ENCODE measurements at regions not wholly inside any gene's neighbourhood (a gene's known extent, or its start where the extent isn't known, plus 50 kb on each side); places are given as distances from the start of the nearest gene placed in this dataset.

- Histone ChIP-seq H3K4me3 (no peak overlapping the region), H3K9ac (ENCODE audit: insufficient read length) (no peak overlapping the region), H3K36me3 (ENCODE audit: insufficient read depth, low read length) (no peaks in the 10 kb centered on the region), H3K27ac (no peak overlapping the region), H3K9me3 (ENCODE audit: low read depth, low read length) (no peaks in the 10 kb centered on the region)
- DNase-seq (ENCODE audit: low read depth, low spot score): no peak
- TF ChIP-seq POLR2AphosphoS5 (IDR thresholded peaks at IDR 0.05; ENCODE audit: borderline replicate concordance, low read depth, low read length) (no peak), FOXP2 (optimal IDR thresholded peaks at IDR 0.05; ENCODE audit: control extremely low read depth, extremely low read length, insufficient read depth) (no peak), EZH2 (IDR thresholded peaks at IDR 0.05) (no peak)
Measured at GRCh38 chr7:88637795-88638194, 121.7 kb upstream of the ZNF804B start.

- no peak for TF ChIP-seq FOXP2 (optimal IDR thresholded peaks at IDR 0.05; ENCODE audit: control extremely low read depth, extremely low read length, insufficient read depth)
- TF ChIP-seq POLR2AphosphoS5 (IDR thresholded peaks at IDR 0.05; ENCODE audit: borderline replicate concordance, low read depth, low read length): no peak
- TF ChIP-seq EZH2 (IDR thresholded peaks at IDR 0.05): no peak
- H3K4me3 ChIP-seq: no peak overlapping the region
- no peak overlapping the region for H3K9ac ChIP-seq (ENCODE audit: insufficient read length)
- no peak for DNase-seq (ENCODE audit: low read depth, low spot score)
- no peak overlapping the region for H3K27ac ChIP-seq
- H3K36me3 ChIP-seq (ENCODE audit: insufficient read depth, low read length): no peaks in the 10 kb centered on the region
- H3K9me3 ChIP-seq (ENCODE audit: low read depth, low read length): no peaks in the 10 kb centered on the region
Measured at GRCh38 chr7:88635149-88635548, 124.4 kb upstream of the ZNF804B start.

GRCh38 chr7:88629559-88629958, 129.9 kb upstream of the ZNF804B start:
- H3K36me3 ChIP-seq (ENCODE audit: insufficient read depth, low read length): no peaks in the 10 kb centered on the region
- H3K27ac ChIP-seq: no peak overlapping the region
- TF ChIP-seq EZH2 (IDR thresholded peaks at IDR 0.05) (no peak), POLR2AphosphoS5 (IDR thresholded peaks at IDR 0.05; ENCODE audit: borderline replicate concordance, low read depth, low read length) (no peak), FOXP2 (optimal IDR thresholded peaks at IDR 0.05; ENCODE audit: control extremely low read depth, extremely low read length, insufficient read depth) (no peak)
- no peaks in the 10 kb centered on the region for H3K9me3 ChIP-seq (ENCODE audit: low read depth, low read length)
- no peak overlapping the region for H3K4me3 ChIP-seq
- no peak overlapping the region for H3K9ac ChIP-seq (ENCODE audit: insufficient read length)
- no peak for DNase-seq (ENCODE audit: low read depth, low spot score)

GRCh38 chr7:88628363-88629085, 131.0 kb upstream of the ZNF804B start:
- H3K36me3 ChIP-seq (ENCODE audit: insufficient read depth, low read length): no peaks in the 10 kb centered on the region
- H3K9ac ChIP-seq (ENCODE audit: insufficient read length): no peak overlapping the region
- no peaks in the 10 kb centered on the region for H3K9me3 ChIP-seq (ENCODE audit: low read depth, low read length)
- DNase-seq (ENCODE audit: low read depth, low spot score): no peak
- no peak overlapping the region for H3K27ac ChIP-seq
- no peak for TF ChIP-seq EZH2 (IDR thresholded peaks at IDR 0.05)
- no peak for TF ChIP-seq POLR2AphosphoS5 (IDR thresholded peaks at IDR 0.05; ENCODE audit: borderline replicate concordance, low read depth, low read length)
- TF ChIP-seq FOXP2 (optimal IDR thresholded peaks at IDR 0.05; ENCODE audit: control extremely low read depth, extremely low read length, insufficient read depth): no peak
- H3K4me3 ChIP-seq: no peak overlapping the region

- no peak overlapping the region for H3K4me3 ChIP-seq
- no peak overlapping the region for H3K9ac ChIP-seq (ENCODE audit: insufficient read length)
- TF ChIP-seq POLR2AphosphoS5 (IDR thresholded peaks at IDR 0.05; ENCODE audit: borderline replicate concordance, low read depth, low read length) (no peak), EZH2 (IDR thresholded peaks at IDR 0.05) (no peak), FOXP2 (optimal IDR thresholded peaks at IDR 0.05; ENCODE audit: control extremely low read depth, extremely low read length, insufficient read depth) (no peak)
- DNase-seq (ENCODE audit: low read depth, low spot score): no peak
- no peak overlapping the region for H3K27ac ChIP-seq
- H3K9me3 ChIP-seq (ENCODE audit: low read depth, low read length): no peaks in the 10 kb centered on the region
- H3K36me3 ChIP-seq (ENCODE audit: insufficient read depth, low read length): no peaks in the 10 kb centered on the region
Measured at GRCh38 chr7:88617185-88617584, 142.3 kb upstream of the ZNF804B start.

- TF ChIP-seq FOXP2 (optimal IDR thresholded peaks at IDR 0.05; ENCODE audit: control extremely low read depth, extremely low read length, insufficient read depth): no peak
- no peak for TF ChIP-seq POLR2AphosphoS5 (IDR thresholded peaks at IDR 0.05; ENCODE audit: borderline replicate concordance, low read depth, low read length)
- TF ChIP-seq EZH2 (IDR thresholded peaks at IDR 0.05): no peak
- Histone ChIP-seq H3K27ac (no peak overlapping the region), H3K9me3 (ENCODE audit: low read depth, low read length) (no peaks in the 10 kb centered on the region), H3K36me3 (ENCODE audit: insufficient read depth, low read length) (no peaks in the 10 kb centered on the region), H3K9ac (ENCODE audit: insufficient read length) (no peak overlapping the region), H3K4me3 (no peak overlapping the region)
- no peak for DNase-seq (ENCODE audit: low read depth, low spot score)
Measured at GRCh38 chr7:88615336-88615735, 144.2 kb upstream of the ZNF804B start.

GRCh38 chr7:88614736-88615135, 144.8 kb upstream of the ZNF804B start:
- TF ChIP-seq EZH2 (IDR thresholded peaks at IDR 0.05): no peak
- H3K9me3 ChIP-seq (ENCODE audit: low read depth, low read length): no peaks in the 10 kb centered on the region
- H3K27ac ChIP-seq: no peak overlapping the region
- H3K9ac ChIP-seq (ENCODE audit: insufficient read length): no peak overlapping the region
- no peak overlapping the region for H3K4me3 ChIP-seq
- DNase-seq (ENCODE audit: low read depth, low spot score): no peak
- H3K36me3 ChIP-seq (ENCODE audit: insufficient read depth, low read length): no peaks in the 10 kb centered on the region

GRCh38 chr7:88610942-88611341, 148.6 kb upstream of the ZNF804B start:
- Histone ChIP-seq H3K4me3 (no peak overlapping the region), H3K36me3 (ENCODE audit: insufficient read depth, low read length) (no peaks in the 10 kb centered on the region), H3K9ac (ENCODE audit: insufficient read length) (no peak overlapping the region), H3K27ac (no peak overlapping the region), H3K9me3 (ENCODE audit: low read depth, low read length) (no peaks in the 10 kb centered on the region)
- DNase-seq (ENCODE audit: low read depth, low spot score): no peak
- TF ChIP-seq EZH2 (IDR thresholded peaks at IDR 0.05): no peak
- no peak for TF ChIP-seq FOXP2 (optimal IDR thresholded peaks at IDR 0.05; ENCODE audit: control extremely low read depth, extremely low read length, insufficient read depth)

GRCh38 chr7:88600695-88601094, 158.8 kb upstream of the ZNF804B start:
- DNase-seq (ENCODE audit: low read depth, low spot score): no peak
- Histone ChIP-seq H3K4me3 (no peak overlapping the region), H3K9me3 (ENCODE audit: low read depth, low read length) (no peaks in the 10 kb centered on the region), H3K36me3 (ENCODE audit: insufficient read depth, low read length) (no peaks in the 10 kb centered on the region), H3K27ac (no peak overlapping the region), H3K9ac (ENCODE audit: insufficient read length) (no peak overlapping the region)
- TF ChIP-seq POLR2AphosphoS5 (IDR thresholded peaks at IDR 0.05; ENCODE audit: borderline replicate concordance, low read depth, low read length) (no peak), FOXP2 (optimal IDR thresholded peaks at IDR 0.05; ENCODE audit: control extremely low read depth, extremely low read length, insufficient read depth) (no peak)

Data from SK-N-MC (cell line).